Endothelial cell of umbilical vein (primary cell): ENCODE measurements at regions not wholly inside any gene's neighbourhood (a gene's known extent, or its start where the extent isn't known, plus 50 kb on each side); places are given as distances from the start of the nearest gene placed in this dataset.

Experiments
- BruUV-seq: library from RNA; stranded (reverse); fragments of 400-500 nt; replicated peaks from 2 replicates; lab custom pipeline; 2021; lab: Mats Ljungman, UMichigan
- CTCF ChIA-PET: fragments of 300-600, 350-600 bp; sonication (Branson Sonifier 250); formaldehyde crosslinking; loops from one replicate; lab custom pipeline; 2021; ENCODE audit warnings: antibody characterized with exemption, inconsistent platforms; lab: Charles Lee
- POLR2A ChIA-PET: fragments of 300-600, 350-600 bp; sonication (Branson Sonifier 250); formaldehyde crosslinking; loops from one replicate; lab custom pipeline; 2021; ENCODE audit warnings: antibody characterized with exemption, inconsistent platforms; lab: Charles Lee
- DNase-seq: peaks from one replicate; pipeline ENCODE4 v3.0.0-alpha.2; 2011; ENCODE audit warnings: low read depth, low spot score
- FAIRE-seq: peaks from 2 replicates; lab custom pipeline; 2011; peaks lifted over from hg19 to GRCh38; lab: Jason Lieb, UNC
- H2AFZ ChIP-seq: 2 replicates; pipeline ENCODE4 v1.6.0; 2012; ENCODE audit warnings: low read depth, low read length, control low read depth, inconsistent platforms
- H3K27ac ChIP-seq: 2 replicates; pipeline ENCODE4 v1.5.1; 2011; ENCODE audit warnings: low read depth, mild to moderate bottlenecking, control low read depth, low read length, moderate library complexity; ENCODE audit not compliant: insufficient read depth
- H3K27me3 ChIP-seq, 2 experiments: 2 replicates each; pipeline versions ENCODE4 v1.6.0 to v1.6.1; 2011; ENCODE audit warnings: low read length in 2 of 2, mixed read lengths in 1 of 2; ENCODE audit not compliant: control insufficient read depth in 2 of 2, insufficient read depth in 2 of 2
- H3K36me3 ChIP-seq, 2 experiments: 2 replicates in 1 of 2; 3 replicates in 1 of 2; pipeline ENCODE4 v1.5.1; 2011; ENCODE audit warnings: low read length in 2 of 2, mild to moderate bottlenecking in 1 of 2, moderate library complexity in 1 of 2; ENCODE audit not compliant: control insufficient read depth in 2 of 2, insufficient read depth in 2 of 2; ENCODE audit errors: extremely low read depth in 1 of 2
- H3K4me1 ChIP-seq: 3 replicates; pipeline ENCODE4 v1.5.1; 2011; ENCODE audit warnings: mild to moderate bottlenecking, low read length; ENCODE audit not compliant: control insufficient read depth, insufficient read depth; ENCODE audit errors: extremely low read depth
- H3K4me2 ChIP-seq: 2 replicates; pipeline ENCODE4 v1.6.1; 2011; ENCODE audit warnings: low read length, control low read depth, mixed read lengths; ENCODE audit not compliant: insufficient read depth
- H3K4me3 ChIP-seq, 3 experiments: fragments of 200-600 bp in 1 of 3; sonication (generic), shearing (Covaris generic) in 1 of 3; replicated peaks in 1 of 3; 2 replicates each; pipeline ENCODE4 v1.5.1; 2011 to 2016; ENCODE audit warnings: control low read depth in 3 of 3, low read length in 3 of 3, mild to moderate bottlenecking in 2 of 3, inconsistent platforms in 1 of 3, low read depth in 1 of 3, moderate library complexity in 1 of 3; ENCODE audit not compliant: insufficient read depth in 1 of 3
- H3K79me2 ChIP-seq: 2 replicates; pipeline ENCODE4 v1.6.0; 2012; ENCODE audit warnings: low read length, inconsistent platforms; ENCODE audit not compliant: control insufficient read depth, insufficient read depth
- H3K9ac ChIP-seq: replicated peaks from 2 replicates; pipeline ENCODE3; 2011; ENCODE audit warnings: low read length, control low read depth; ENCODE audit not compliant: insufficient read depth; ENCODE audit errors: extremely low read depth
- H3K9me1 ChIP-seq: replicated peaks from 3 replicates; pipeline ENCODE4 v1.6.0; 2011; ENCODE audit warnings: mild to moderate bottlenecking, low read length; ENCODE audit not compliant: control insufficient read depth, insufficient read depth; ENCODE audit errors: extremely low read depth
- H3K9me3 ChIP-seq: replicated peaks from 2 replicates; pipeline ENCODE4 v1.5.1; 2012; ENCODE audit warnings: low read length, inconsistent platforms; ENCODE audit not compliant: control insufficient read depth, insufficient read depth
- H4K20me1 ChIP-seq: replicated peaks from 2 replicates; pipeline ENCODE3; 2011; ENCODE audit warnings: mild to moderate bottlenecking, low read length; ENCODE audit not compliant: control insufficient read depth, insufficient read depth; ENCODE audit errors: extremely low read depth
- EZH2 ChIP-seq: IDR thresholded peaks from 2 replicates; pipeline ENCODE4 v1.6.1; 2012; ENCODE audit warnings: borderline replicate concordance, low read depth, mild to moderate bottlenecking, moderate library complexity, low read length, inconsistent platforms; ENCODE audit not compliant: severe bottlenecking
- FOS ChIP-seq: IDR thresholded peaks from 2 replicates; pipeline ENCODE4 v1.6.1; 2011; ENCODE audit warnings: mild to moderate bottlenecking, low read length, moderate library complexity, borderline replicate concordance; ENCODE audit not compliant: insufficient read depth
- GATA2 ChIP-seq: IDR thresholded peaks from 2 replicates; pipeline ENCODE4 v1.7.0; 2011; ENCODE audit warnings: low read depth, mild to moderate bottlenecking, moderate library complexity, mixed read lengths, low read length; ENCODE audit not compliant: insufficient read length, insufficient read depth
- JUN ChIP-seq: IDR thresholded peaks from 2 replicates; pipeline ENCODE4 v1.6.1; 2011; ENCODE audit warnings: borderline replicate concordance, low read depth; ENCODE audit not compliant: insufficient read length, insufficient read depth
- MYC ChIP-seq: IDR thresholded peaks from one replicate; pipeline ENCODE4 v1.6.1; 2011; ENCODE audit warnings: mild to moderate bottlenecking, low read depth, low read length
- POLR2A ChIP-seq: IDR thresholded peaks from 2 replicates; pipeline ENCODE4 v1.6.1; 2012; ENCODE audit warnings: low read depth, mild to moderate bottlenecking, control low read depth, low read length
- POLR2AphosphoS5 ChIP-seq: IDR thresholded peaks from 2 replicates; pipeline ENCODE4 v1.6.1; 2012; ENCODE audit warnings: low read depth, mild to moderate bottlenecking, control low read depth, low read length, moderate library complexity; ENCODE audit not compliant: insufficient read depth
- dilution Hi-C: fragments of 300-500 bp; cut with MboI; formaldehyde crosslinking; loops from one replicate; pipeline ENCODE4 v1.15.0; 2019; ENCODE audit warnings: low sequenced_read_pairs; ENCODE audit not compliant: extremely low pct_ligation_motif_present
- intact Hi-C: fragments of 100-400 bp; cut with micrococcal nuclease; formaldehyde crosslinking; loops from one replicate; pipeline ENCODE4 v1.10.0; 2022
- TF ChIP-seq, protein P1 (sequence below), 2 donors: IDR thresholded peaks; 1 replicate in 1 of 2; 2 replicates in 1 of 2; pipeline ENCODE4 v1.5.1; 2011; ENCODE audit warnings: low read length in 2 of 2, mild to moderate bottlenecking in 2 of 2, moderate library complexity in 2 of 2, control low read depth in 1 of 2, inconsistent platforms in 1 of 2, low read depth in 1 of 2; ENCODE audit not compliant: insufficient read depth in 1 of 2; ENCODE audit errors: extremely low read depth in 1 of 2
- TF ChIP-seq, protein P2 (sequence below): IDR thresholded peaks from 2 replicates; pipeline ENCODE4 v1.6.1; 2011; ENCODE audit not compliant: insufficient read depth, insufficient read length

DNA sequence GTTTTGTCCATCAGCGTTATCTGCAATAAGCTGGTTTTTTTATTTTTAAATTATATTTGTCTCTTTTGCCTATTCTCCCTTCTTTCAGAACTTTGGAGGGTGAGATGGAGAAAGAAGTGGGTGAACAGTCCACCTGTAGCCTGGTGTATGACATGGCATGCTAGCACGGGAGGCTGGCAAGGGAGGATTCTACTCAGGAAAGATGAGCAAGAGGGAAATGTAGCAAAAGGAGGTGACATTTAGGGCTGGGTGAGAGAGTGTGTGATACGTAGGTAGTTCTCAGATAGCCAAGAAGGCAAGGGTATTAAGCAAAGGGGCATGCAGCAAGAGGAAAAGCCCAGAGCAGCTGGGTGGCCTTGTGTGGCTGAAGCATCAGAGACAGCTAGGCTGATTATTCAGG is 612.9 kb upstream of the IGFBP3 start:
- Histone ChIP-seq H3K9me1 (no peaks in the 10 kb centered on the region), H3K9ac (no peak overlapping the region), H3K27me3 (no peaks in the 10 kb centered on the region), H3K4me3 (no peak overlapping the region), H3K9me3 (no peaks in the 10 kb centered on the region), H4K20me1 (no peaks in the 10 kb centered on the region), H2AFZ (no peak overlapping the region), H3K4me1 (no peaks in the 10 kb centered on the region), H3K36me3 (no peaks in the 10 kb centered on the region), H3K27ac (no peak overlapping the region), H3K4me2 (no peak overlapping the region), H3K79me2 (no peaks in the 10 kb centered on the region)
- dilution Hi-C loops = no loop called here
- BruUV-seq = no TSS peak
- DNase-seq (no peak), FAIRE-seq (no peak)
- ChIA-PET POLR2A (no interaction called here), CTCF (no interaction called here)
- no peak for TF ChIP-seq JUN
- TF ChIP-seq, protein P1, sequence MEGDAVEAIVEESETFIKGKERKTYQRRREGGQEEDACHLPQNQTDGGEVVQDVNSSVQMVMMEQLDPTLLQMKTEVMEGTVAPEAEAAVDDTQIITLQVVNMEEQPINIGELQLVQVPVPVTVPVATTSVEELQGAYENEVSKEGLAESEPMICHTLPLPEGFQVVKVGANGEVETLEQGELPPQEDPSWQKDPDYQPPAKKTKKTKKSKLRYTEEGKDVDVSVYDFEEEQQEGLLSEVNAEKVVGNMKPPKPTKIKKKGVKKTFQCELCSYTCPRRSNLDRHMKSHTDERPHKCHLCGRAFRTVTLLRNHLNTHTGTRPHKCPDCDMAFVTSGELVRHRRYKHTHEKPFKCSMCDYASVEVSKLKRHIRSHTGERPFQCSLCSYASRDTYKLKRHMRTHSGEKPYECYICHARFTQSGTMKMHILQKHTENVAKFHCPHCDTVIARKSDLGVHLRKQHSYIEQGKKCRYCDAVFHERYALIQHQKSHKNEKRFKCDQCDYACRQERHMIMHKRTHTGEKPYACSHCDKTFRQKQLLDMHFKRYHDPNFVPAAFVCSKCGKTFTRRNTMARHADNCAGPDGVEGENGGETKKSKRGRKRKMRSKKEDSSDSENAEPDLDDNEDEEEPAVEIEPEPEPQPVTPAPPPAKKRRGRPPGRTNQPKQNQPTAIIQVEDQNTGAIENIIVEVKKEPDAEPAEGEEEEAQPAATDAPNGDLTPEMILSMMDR (IDR thresholded peaks at IDR 0.05; ENCODE audit: extremely low read depth in 1 of 2, insufficient read depth in 1 of 2, low read depth in 1 of 2, low read length in 2 of 2) = no peak
- TF ChIP-seq GATA2 = no peak
- TF ChIP-seq EZH2 = no peak
- intact Hi-C loops = loop anchor here (2.0 kb wide), 1 partner anchor 213 kb away; no protein-coding TSS in a partner anchor

DNA sequence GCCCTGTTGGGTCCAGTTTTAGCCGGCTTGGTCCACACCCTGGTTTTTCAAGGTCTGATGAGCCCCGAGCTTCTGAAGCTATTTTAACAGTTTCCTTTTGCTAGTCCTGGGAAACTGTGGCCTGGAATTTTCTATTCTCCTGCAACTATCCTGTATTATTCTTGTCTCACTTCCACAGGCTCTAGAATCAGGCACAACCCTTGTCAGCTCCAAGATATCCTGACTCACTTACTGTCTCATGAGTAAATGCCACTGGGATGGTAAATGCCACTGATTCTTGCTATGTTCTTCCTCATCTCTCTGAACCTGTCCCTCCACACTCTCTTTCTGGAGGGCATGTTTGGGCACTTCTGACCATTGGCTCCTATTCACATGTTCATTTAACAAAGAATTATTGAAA is 611.5 kb upstream of the IGFBP3 start:
- H3K9ac ChIP-seq = no peak overlapping the region
- TF ChIP-seq MYC = no peak
- TF ChIP-seq, protein P1 (IDR thresholded peaks at IDR 0.05; ENCODE audit: extremely low read depth in 1 of 2, insufficient read depth in 1 of 2, low read depth in 1 of 2, low read length in 2 of 2) = no peak
- TF ChIP-seq, protein P2, sequence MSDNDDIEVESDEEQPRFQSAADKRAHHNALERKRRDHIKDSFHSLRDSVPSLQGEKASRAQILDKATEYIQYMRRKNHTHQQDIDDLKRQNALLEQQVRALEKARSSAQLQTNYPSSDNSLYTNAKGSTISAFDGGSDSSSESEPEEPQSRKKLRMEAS = no peak
- TF ChIP-seq POLR2A = no peak
- no peak for TF ChIP-seq JUN
- no peak for TF ChIP-seq FOS
- no peak for TF ChIP-seq GATA2
- no peak for TF ChIP-seq POLR2AphosphoS5
- TF ChIP-seq EZH2 = no peak
- no peak overlapping the region for H2AFZ ChIP-seq
- H3K4me3 ChIP-seq = no peak overlapping the region
- no peak for DNase-seq
- H3K27me3 ChIP-seq = no peaks in the 10 kb centered on the region
- H3K27ac ChIP-seq = no peak overlapping the region
- H4K20me1 ChIP-seq = no peaks in the 10 kb centered on the region
- no peaks in the 10 kb centered on the region for H3K79me2 ChIP-seq
- no peak for FAIRE-seq
- no peaks in the 10 kb centered on the region for H3K9me1 ChIP-seq
- H3K4me2 ChIP-seq = no peak overlapping the region
- dilution Hi-C loops = no loop called here
- intact Hi-C loops = no loop called here
- no peaks in the 10 kb centered on the region for H3K9me3 ChIP-seq
- no peaks in the 10 kb centered on the region for H3K36me3 ChIP-seq
- no TSS peak for BruUV-seq
- H3K4me1 ChIP-seq = no peaks in the 10 kb centered on the region
- ChIA-PET CTCF (no interaction called here), POLR2A (no interaction called here)
